Right renal pelvis (tissue), 4 donors: ENCODE measurements at regions not wholly inside any gene's neighbourhood (a gene's known extent, or its start where the extent isn't known, plus 50 kb on each side); places are given as distances from the start of the nearest gene placed in this dataset.
"Not testable (repeated sequence)": the region's sequence is repeated elsewhere in the genome, so short reads cannot be mapped to it uniquely, and the experiment has no call there.

Experiments used
- DNase-seq, 4 donors: peaks; one replicate each; pipeline ENCODE4 v3.0.0-alpha.2; 2013; ENCODE audit warnings: low read depth in 4 of 4, low spot score in 3 of 4, missing footprints in 1 of 4

- DNase-seq: no peak
Observed at GRCh38 chr11:21625982-21626381, 566.9 kb upstream of the ANO5 start.

- no peak for DNase-seq
Observed at GRCh38 chr11:21628641-21629040, 564.2 kb upstream of the ANO5 start.

GRCh38 chr11:21630934-21631478, 561.9 kb upstream of the ANO5 start:
- DNase-seq: no peak

- DNase-seq: no peak
Observed at GRCh38 chr11:21631991-21632390, 560.9 kb upstream of the ANO5 start.

GRCh38 chr11:21634491-21634890, 558.4 kb upstream of the ANO5 start:
- no peak for DNase-seq

- DNase-seq: no peak
Observed at GRCh38 chr11:21634956-21635355, 557.9 kb upstream of the ANO5 start.

GRCh38 chr11:21635394-21636145, 557.3 kb upstream of the ANO5 start:
- DNase-seq: no peak

- no peak for DNase-seq
Observed at GRCh38 chr11:21636561-21636960, 556.3 kb upstream of the ANO5 start.

- DNase-seq: no peak
Observed at GRCh38 chr11:21640491-21640890, 552.4 kb upstream of the ANO5 start.

GRCh38 chr11:21641869-21642268, 551.0 kb upstream of the ANO5 start:
- DNase-seq: no peak

- DNase-seq: no peak
Observed at GRCh38 chr11:21646351-21646750, 546.5 kb upstream of the ANO5 start.

GRCh38 chr11:21650961-21651360, 541.9 kb upstream of the ANO5 start:
- DNase-seq: no peak

- no peak for DNase-seq
Observed at GRCh38 chr11:21653951-21654421, 538.9 kb upstream of the ANO5 start.

GRCh38 chr11:21656065-21656464, 536.8 kb upstream of the ANO5 start:
- no peak for DNase-seq

GRCh38 chr11:21658654-21659193, 534.2 kb upstream of the ANO5 start:
- DNase-seq: no peak

GRCh38 chr11:21659377-21659776, 533.5 kb upstream of the ANO5 start:
- DNase-seq: not testable (repeated sequence)

GRCh38 chr11:21659961-21660360, 532.9 kb upstream of the ANO5 start:
- DNase-seq: no peak

GRCh38 chr11:21675049-21675616, 517.8 kb upstream of the ANO5 start:
- DNase-seq: no peak

GRCh38 chr11:21687643-21688042, 505.2 kb upstream of the ANO5 start:
- DNase-seq: no peak

GRCh38 chr11:21704539-21704938, 488.3 kb upstream of the ANO5 start:
- DNase-seq: no peak

- no peak for DNase-seq
Observed at GRCh38 chr11:21707116-21707739, 485.7 kb upstream of the ANO5 start.
